Esophagus squamous epithelium (tissue), 5 donors: ENCODE measurements at regions not wholly inside any gene's neighbourhood (a gene's known extent, or its start where the extent isn't known, plus 50 kb on each side); places are given as distances from the start of the nearest gene placed in this dataset.

Experiments used
- DNase-seq: peaks from one replicate; lab custom pipeline; 2025; lab: John Stamatoyannopoulos, UW
- H3K27ac ChIP-seq, 4 donors: fragments of 200-600 bp; sonication (generic); one replicate each; pipeline ENCODE4 v1.5.1; 2016 to 2019; ENCODE audit warnings: mild to moderate bottlenecking in 1 of 4
- H3K27me3 ChIP-seq, 4 donors: fragments of 200-600 bp; sonication (generic); 1 replicate in 3 of 4; 2 replicates in 1 of 4; pipeline versions ENCODE4 v1.5.1 to v1.6.0; 2017 to 2021; ENCODE audit warnings: antibody characterized with exemption in 1 of 4
- H3K36me3 ChIP-seq, 3 donors: fragments of 200-600 bp; sonication (generic); one replicate each; pipeline ENCODE4 v1.5.1; 2016 to 2019
- H3K4me1 ChIP-seq, 3 donors: fragments of 200-600 bp; sonication (generic); one replicate each; pipeline ENCODE4 v1.5.1; 2017 to 2019
- H3K4me3 ChIP-seq, 4 donors: fragments of 200-600 bp; sonication (generic); 1 replicate in 3 of 4; 2 replicates in 1 of 4; pipeline ENCODE4 v1.5.1; 2016 to 2019; ENCODE audit warnings: mild to moderate bottlenecking in 2 of 4, moderate library complexity in 1 of 4
- H3K9me3 ChIP-seq, 3 donors: fragments of 200-600 bp; sonication (generic); one replicate each; pipeline ENCODE4 v1.5.1; 2016 to 2019
- CTCF ChIP-seq, 6 experiments: fragments of 450-650 bp in 4 of 6; fragments of 200-600 bp in 2 of 6; sonication (generic) in 2 of 6; IDR thresholded peaks; one replicate each; pipeline ENCODE4 v1.5.1; 2016 to 2019; ENCODE audit warnings: antibody characterized with exemption in 6 of 6, mild to moderate bottlenecking in 4 of 6, moderate library complexity in 4 of 6
- POLR2A ChIP-seq, 4 donors: fragments of 450-650 bp; IDR thresholded peaks; one replicate each; pipeline ENCODE4 v1.6.1; 2017; ENCODE audit warnings: antibody characterized with exemption in 4 of 4, mild to moderate bottlenecking in 4 of 4, moderate library complexity in 3 of 4
- WGBS, 2 donors: methylation state at CpG; one replicate each; pipeline ENCODE4 v1.1.5; 2018; 5-methylcytosine and 5-hydroxymethylcytosine counted together
- intact Hi-C: fragments of 100-400 bp; cut with DNase I; formaldehyde crosslinking; loops from one replicate; pipeline ENCODE4 v1.15.0; 2022
- donor health status: DM: yes; HTN: yes; CAD: no.

DNA sequence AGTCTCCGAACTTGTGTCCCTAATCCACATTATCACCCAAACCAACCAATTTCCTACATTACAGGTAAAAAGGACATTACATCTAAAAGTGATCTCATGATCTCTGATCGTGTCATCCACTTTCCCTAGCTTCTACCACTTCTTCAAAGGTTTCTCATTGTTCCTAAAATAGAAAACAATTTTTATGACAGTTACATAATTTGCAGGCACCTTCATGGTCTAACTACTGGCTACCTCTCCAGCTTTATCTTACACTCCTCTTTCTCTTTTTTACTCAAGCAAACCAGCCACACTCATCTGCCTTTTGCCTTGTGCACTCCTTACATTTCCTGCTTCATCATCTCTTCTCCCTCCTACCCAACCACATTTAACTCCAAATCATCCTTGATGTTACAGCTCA lies 886.7 kb upstream of the SORCS1 start:
- Histone ChIP-seq H3K4me3 (no peak overlapping the region), H3K36me3 (no peaks in the 10 kb centered on the region), H3K27me3 (no peaks in the 10 kb centered on the region), H3K27ac (no peak overlapping the region), H3K4me1 (no peaks in the 10 kb centered on the region), H3K9me3 (no peaks in the 10 kb centered on the region)
- 52 to 68% methylated on average over 2 of the region's 2 CpGs for WGBS, 2 donors
- no peak for DNase-seq
- intact Hi-C loops, result no loop called here
- TF ChIP-seq CTCF (IDR thresholded peaks at IDR 0.05) (no peak), POLR2A (IDR thresholded peaks at IDR 0.05) (no peak)

DNA sequence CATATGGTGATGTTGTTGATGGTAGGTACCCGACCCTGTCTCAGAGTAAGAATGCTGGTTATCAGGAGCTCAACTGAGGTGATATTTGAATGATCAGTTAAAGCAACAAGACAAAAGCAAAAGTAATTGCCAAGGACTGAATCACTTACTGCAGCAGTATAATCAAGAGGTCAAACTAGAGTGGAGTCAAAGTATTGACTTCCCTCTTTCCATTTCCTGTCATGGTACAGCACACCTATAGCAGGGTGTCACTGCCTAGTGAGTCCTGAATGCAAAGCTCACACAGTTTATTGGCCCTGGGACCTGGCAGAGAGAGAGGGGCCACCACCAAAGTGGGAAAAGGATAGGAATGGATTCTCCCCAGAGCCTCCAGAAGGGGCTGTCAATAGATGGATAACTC lies 886.1 kb upstream of the SORCS1 start:
- Histone ChIP-seq H3K27me3 (no peaks in the 10 kb centered on the region), H3K36me3 (no peaks in the 10 kb centered on the region), H3K9me3 (no peaks in the 10 kb centered on the region), H3K27ac (no peak overlapping the region), H3K4me3 (no peak overlapping the region), H3K4me1 (no peaks in the 10 kb centered on the region)
- 25 to 50% methylated on average over 1 of the region's 1 CpG for WGBS, 2 donors
- TF ChIP-seq CTCF (IDR thresholded peaks at IDR 0.05) (no peak), POLR2A (IDR thresholded peaks at IDR 0.05) (no peak)
- no peak for DNase-seq
- intact Hi-C loops, result no loop called here

- no peak for TF ChIP-seq POLR2A (IDR thresholded peaks at IDR 0.05)
- no peak for TF ChIP-seq CTCF (IDR thresholded peaks at IDR 0.05)
- no peak for DNase-seq
- Histone ChIP-seq H3K27ac (no peak overlapping the region), H3K27me3 (no peaks in the 10 kb centered on the region), H3K36me3 (no peaks in the 10 kb centered on the region), H3K9me3 (no peaks in the 10 kb centered on the region), H3K4me1 (no peaks in the 10 kb centered on the region), H3K4me3 (no peak overlapping the region)
- WGBS, 2 donors, result 79 to 80% methylated on average over 1 of the region's 1 CpG
- intact Hi-C loops, result no loop called here
Observed at GRCh38 chr10:108049668-108050067, 885.2 kb upstream of the SORCS1 start.

DNA sequence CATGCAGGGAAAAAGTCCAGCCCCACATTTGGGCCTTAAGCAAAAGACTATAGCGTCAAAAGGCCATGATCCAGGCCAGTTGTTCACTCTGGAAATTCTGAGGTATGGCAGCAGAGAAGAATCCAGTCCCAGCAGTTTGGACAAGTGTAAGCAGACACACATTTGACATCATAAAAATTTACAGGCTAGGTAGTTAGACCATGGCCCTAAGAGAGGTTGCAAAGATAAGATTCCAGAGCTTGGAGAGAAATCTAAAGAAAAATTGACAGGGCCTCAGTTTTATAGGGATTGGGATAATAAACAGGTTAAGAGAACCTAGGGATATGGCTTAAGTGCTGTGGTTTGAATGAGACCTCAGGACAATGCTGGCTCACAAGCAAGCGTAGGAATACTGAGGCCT lies 884.4 kb upstream of the SORCS1 start:
- intact Hi-C loops, result no loop called here
- Histone ChIP-seq H3K9me3 (no peaks in the 10 kb centered on the region), H3K36me3 (no peaks in the 10 kb centered on the region), H3K4me1 (no peaks in the 10 kb centered on the region), H3K4me3 (no peak overlapping the region), H3K27ac (no peak overlapping the region), H3K27me3 (no peaks in the 10 kb centered on the region)
- 83 to 92% methylated on average over 1 to 2 of the region's 2 CpGs for WGBS, 2 donors
- DNase-seq, result no peak
- TF ChIP-seq POLR2A (IDR thresholded peaks at IDR 0.05), result no peak
- TF ChIP-seq CTCF (IDR thresholded peaks at IDR 0.05), result no peak

GRCh38 chr10:108039821-108040584 lies 875.5 kb upstream of the SORCS1 start:
- no peaks in the 10 kb centered on the region for H3K27me3 ChIP-seq
- no peak for TF ChIP-seq CTCF (IDR thresholded peaks at IDR 0.05)
- no peak for TF ChIP-seq POLR2A (IDR thresholded peaks at IDR 0.05)
- intact Hi-C loops, result no loop called here
- WGBS, 2 donors, result 49 to 64% methylated on average over 8 of the region's 8 CpGs
- H3K4me1 ChIP-seq, result no peaks in the 10 kb centered on the region
- no peak overlapping the region for H3K27ac ChIP-seq
- no peaks in the 10 kb centered on the region for H3K9me3 ChIP-seq
- no peaks in the 10 kb centered on the region for H3K36me3 ChIP-seq
- no peak overlapping the region for H3K4me3 ChIP-seq
- DNase-seq, result no peak
